ENCODE measurements at regions not wholly inside any gene's neighbourhood (a gene's known extent, or its start where the extent isn't known, plus 50 kb on each side); places are given as distances from the start of the nearest gene placed in this dataset.
"Not testable (repeated sequence)": the region's sequence is repeated elsewhere in the genome, so short reads cannot be mapped to it uniquely, and the experiment has no call there.

- no peaks in the 10 kb centered on the region for H3K36me3 Mint-ChIP-seq (ENCODE audit: low read depth)
- TF ChIP-seq, protein P1, sequence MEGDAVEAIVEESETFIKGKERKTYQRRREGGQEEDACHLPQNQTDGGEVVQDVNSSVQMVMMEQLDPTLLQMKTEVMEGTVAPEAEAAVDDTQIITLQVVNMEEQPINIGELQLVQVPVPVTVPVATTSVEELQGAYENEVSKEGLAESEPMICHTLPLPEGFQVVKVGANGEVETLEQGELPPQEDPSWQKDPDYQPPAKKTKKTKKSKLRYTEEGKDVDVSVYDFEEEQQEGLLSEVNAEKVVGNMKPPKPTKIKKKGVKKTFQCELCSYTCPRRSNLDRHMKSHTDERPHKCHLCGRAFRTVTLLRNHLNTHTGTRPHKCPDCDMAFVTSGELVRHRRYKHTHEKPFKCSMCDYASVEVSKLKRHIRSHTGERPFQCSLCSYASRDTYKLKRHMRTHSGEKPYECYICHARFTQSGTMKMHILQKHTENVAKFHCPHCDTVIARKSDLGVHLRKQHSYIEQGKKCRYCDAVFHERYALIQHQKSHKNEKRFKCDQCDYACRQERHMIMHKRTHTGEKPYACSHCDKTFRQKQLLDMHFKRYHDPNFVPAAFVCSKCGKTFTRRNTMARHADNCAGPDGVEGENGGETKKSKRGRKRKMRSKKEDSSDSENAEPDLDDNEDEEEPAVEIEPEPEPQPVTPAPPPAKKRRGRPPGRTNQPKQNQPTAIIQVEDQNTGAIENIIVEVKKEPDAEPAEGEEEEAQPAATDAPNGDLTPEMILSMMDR (IDR thresholded peaks at IDR 0.05): no peak
- H3K9me3 Mint-ChIP-seq (ENCODE audit: low read depth): no peaks in the 10 kb centered on the region
- no peak overlapping the region for H3K4me3 Mint-ChIP-seq (ENCODE audit: unreplicated experiment)
- no peak overlapping the region for H3K27ac Mint-ChIP-seq (ENCODE audit: unreplicated experiment)
- H3K27me3 Mint-ChIP-seq (ENCODE audit: low read depth): peaks cover 5% of the 10 kb centered on the region
- DNase-seq (ENCODE audit: low spot score): no peak
- no peaks in the 10 kb centered on the region for H3K4me1 Mint-ChIP-seq (ENCODE audit: low read depth)
These were observed 135.9 kb upstream of the FUT9 start for GRCh38 chr6:95879856-95880255.

- no peaks in the 10 kb centered on the region for H3K4me1 Mint-ChIP-seq (ENCODE audit: low read depth)
- no peak overlapping the region for H3K27ac Mint-ChIP-seq (ENCODE audit: unreplicated experiment)
- no peak for DNase-seq (ENCODE audit: low spot score)
- peaks cover 5% of the 10 kb centered on the region for H3K27me3 Mint-ChIP-seq (ENCODE audit: low read depth)
- TF ChIP-seq, protein P1 (IDR thresholded peaks at IDR 0.05): no peak
- no peaks in the 10 kb centered on the region for H3K9me3 Mint-ChIP-seq (ENCODE audit: low read depth)
- no peak overlapping the region for H3K4me3 Mint-ChIP-seq (ENCODE audit: unreplicated experiment)
- H3K36me3 Mint-ChIP-seq (ENCODE audit: low read depth): no peaks in the 10 kb centered on the region
These were observed 133.4 kb upstream of the FUT9 start for GRCh38 chr6:95882371-95882770.

GRCh38 chr6:95888711-95889110, 127.1 kb upstream of the FUT9 start:
- not testable (repeated sequence) for H3K36me3 Mint-ChIP-seq (ENCODE audit: low read depth); H3K27ac Mint-ChIP-seq (ENCODE audit: unreplicated experiment); H3K27me3 Mint-ChIP-seq (ENCODE audit: low read depth); H3K9me3 Mint-ChIP-seq (ENCODE audit: low read depth); DNase-seq (ENCODE audit: low spot score); H3K4me1 Mint-ChIP-seq (ENCODE audit: low read depth); H3K4me3 Mint-ChIP-seq (ENCODE audit: unreplicated experiment)

DNA sequence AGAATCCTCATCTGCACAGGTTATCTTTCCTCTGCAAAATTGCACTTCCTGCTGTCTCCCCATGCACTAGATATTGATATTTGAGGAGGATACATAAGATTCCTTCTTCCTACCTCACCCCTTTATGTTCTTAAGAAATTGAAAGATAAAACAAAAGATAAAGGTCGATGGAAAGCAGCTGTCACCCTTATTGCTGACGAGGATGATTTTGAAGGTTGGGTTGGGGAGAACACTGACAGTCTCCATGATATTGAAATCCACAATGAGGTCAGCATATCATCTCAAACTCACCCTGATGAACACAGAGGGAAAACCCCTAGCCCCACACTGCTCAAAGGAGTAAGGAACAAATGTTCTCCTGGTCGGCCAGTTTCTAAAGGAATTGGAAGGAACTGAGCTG, 110.6 kb upstream of the FUT9 start:
- Mint-ChIP-seq H3K27me3 (ENCODE audit: low read depth) (peaks cover 2% of the 10 kb centered on the region), H3K36me3 (ENCODE audit: low read depth) (no peaks in the 10 kb centered on the region), H3K4me1 (ENCODE audit: low read depth) (no peaks in the 10 kb centered on the region), H3K9me3 (ENCODE audit: low read depth) (no peaks in the 10 kb centered on the region), H3K4me3 (ENCODE audit: unreplicated experiment) (no peak overlapping the region), H3K27ac (ENCODE audit: unreplicated experiment) (no peak overlapping the region)
- TF ChIP-seq, protein P1 (IDR thresholded peaks at IDR 0.05): no peak
- no peak for DNase-seq (ENCODE audit: low spot score)

DNA sequence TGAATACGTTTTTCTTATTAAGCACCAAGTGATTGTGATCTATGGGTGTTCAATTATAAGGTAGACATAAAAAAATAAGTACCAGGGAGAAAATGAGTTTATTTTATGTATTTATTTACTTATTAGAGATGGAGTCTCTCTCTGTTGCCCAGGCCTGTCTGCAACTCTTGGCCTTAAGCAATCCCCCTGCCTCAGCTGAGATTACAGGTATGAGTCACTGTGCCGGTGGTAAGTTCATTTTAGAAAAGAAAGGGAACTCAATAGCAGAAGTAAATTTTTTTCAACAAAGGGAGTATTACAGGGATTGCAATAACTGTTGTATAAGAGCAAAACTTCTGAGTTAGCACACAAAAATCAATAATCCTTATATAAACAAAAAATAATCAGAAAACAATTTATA, 98.7 kb upstream of the FUT9 start:
- no peaks in the 10 kb centered on the region for H3K9me3 Mint-ChIP-seq (ENCODE audit: low read depth)
- H3K27me3 Mint-ChIP-seq (ENCODE audit: low read depth): peaks cover 1% of the 10 kb centered on the region
- H3K4me1 Mint-ChIP-seq (ENCODE audit: low read depth): no peaks in the 10 kb centered on the region
- H3K36me3 Mint-ChIP-seq (ENCODE audit: low read depth): no peaks in the 10 kb centered on the region
- TF ChIP-seq, protein P1 (IDR thresholded peaks at IDR 0.05): no peak
- no peak for DNase-seq (ENCODE audit: low spot score)
- no peak overlapping the region for H3K4me3 Mint-ChIP-seq (ENCODE audit: unreplicated experiment)
- no peak overlapping the region for H3K27ac Mint-ChIP-seq (ENCODE audit: unreplicated experiment)

GRCh38 chr6:95923518-95923917, 92.3 kb upstream of the FUT9 start:
- H3K4me3 Mint-ChIP-seq (ENCODE audit: unreplicated experiment): no peak overlapping the region

More at GRCh38 chr6:95923518-95923917, 92.3 kb upstream of the FUT9 start:
- TF ChIP-seq, protein P1 (IDR thresholded peaks at IDR 0.05): peak; percentile 62
- Mint-ChIP-seq H3K27me3 (ENCODE audit: low read depth) (peaks cover 1% of the 10 kb centered on the region), H3K27ac (ENCODE audit: unreplicated experiment) (no peak overlapping the region), H3K4me1 (ENCODE audit: low read depth) (no peaks in the 10 kb centered on the region), H3K9me3 (ENCODE audit: low read depth) (no peaks in the 10 kb centered on the region), H3K36me3 (ENCODE audit: low read depth) (no peaks in the 10 kb centered on the region)
- DNase-seq (ENCODE audit: low spot score): no peak

Measured in chondrocyte (in vitro differentiated cells).